Kidney (tissue), 13 donors: ENCODE measurements at regions not wholly inside any gene's neighbourhood (a gene's known extent, or its start where the extent isn't known, plus 50 kb on each side); places are given as distances from the start of the nearest gene placed in this dataset.
"Not testable (repeated sequence)": the region's sequence is repeated elsewhere in the genome, so short reads cannot be mapped to it uniquely, and the experiment has no call there.

Source experiments
- DNase-seq, 5 donors: peaks; one replicate each; pipeline ENCODE4 v3.0.0-alpha.2; 2013 to 2020
- FAIRE-seq: peaks from 2 replicates; lab custom pipeline; 2012; peaks lifted over from hg19 to GRCh38; lab: Jason Lieb, UNC
- H3K27ac ChIP-seq, 2 donors: one replicate each; pipeline ENCODE4 v1.7.0; 2013; ENCODE audit warnings: low read depth in 2 of 2, low read length in 2 of 2, inconsistent platforms in 1 of 2
- H3K27me3 ChIP-seq: one replicate; pipeline ENCODE4 v1.7.1; 2013; ENCODE audit warnings: low read length, inconsistent platforms; ENCODE audit not compliant: control insufficient read depth, insufficient read depth
- H3K36me3 ChIP-seq, 3 donors: one replicate each; pipeline versions ENCODE4 v1.7.0 to v1.7.1; 2013; ENCODE audit warnings: low read length in 3 of 3, control low read depth in 1 of 3, inconsistent platforms in 1 of 3; ENCODE audit not compliant: insufficient read depth in 3 of 3, control insufficient read depth in 2 of 3
- H3K4me1 ChIP-seq, 3 donors: one replicate each; pipeline versions ENCODE4 v1.7.0 to v1.7.1; 2013; ENCODE audit warnings: low read length in 3 of 3, inconsistent platforms in 1 of 3, low read depth in 1 of 3; ENCODE audit not compliant: control insufficient read depth in 2 of 3, insufficient read depth in 2 of 3
- H3K4me3 ChIP-seq, 3 donors: one replicate each; pipeline versions ENCODE4 v1.7.0 to v1.8.1; 2013; ENCODE audit warnings: low read length in 3 of 3, control low read depth in 1 of 3, inconsistent platforms in 1 of 3
- H3K9ac ChIP-seq, 3 donors: one replicate each; pipeline versions ENCODE4 v1.7.0 to v1.7.1; 2013; ENCODE audit warnings: low read length in 3 of 3, control low read depth in 1 of 3, inconsistent platforms in 1 of 3
- H3K9me3 ChIP-seq, 3 donors: one replicate each; pipeline versions ENCODE4 v1.7.0 to v1.7.1; 2013; ENCODE audit warnings: low read length in 3 of 3, control low read depth in 1 of 3, inconsistent platforms in 1 of 3; ENCODE audit not compliant: control insufficient read depth in 2 of 3, insufficient read depth in 1 of 3
- CTCF ChIP-seq: IDR thresholded peaks from 3 replicates; pipeline ENCODE4 v1.5.1; 2012; ENCODE audit warnings: mild to moderate bottlenecking, moderate library complexity, borderline replicate concordance; ENCODE audit not compliant: insufficient read depth; ENCODE audit errors: extremely low read depth
- intact Hi-C: fragments of 100-400 bp; cut with DNase I; formaldehyde crosslinking; loops from one replicate; pipeline ENCODE4 v1.11.1; 2022
- donor health status: control.
- donor health status: control.
- donor health status: control.
- donor health status: control.
- donor health status: control.
- donor health status: DM: yes; HTN: yes; CAD: no.
- donor health status: Normal renal cell carcinoma (clear cell type).

- FAIRE-seq, DNase-seq, H3K9me3 ChIP-seq, H3K27me3 ChIP-seq, H3K4me1 ChIP-seq, H3K9ac ChIP-seq, intact Hi-C loops, H3K27ac ChIP-seq, H3K4me3 ChIP-seq, H3K36me3 ChIP-seq: not testable (repeated sequence)
Observed at GRCh38 chr17:28266926-28267719, 51.9 kb upstream of the TMEM97 start.

GRCh38 chr17:28267720-28268609 is 51.0 kb upstream of the TMEM97 start:
- Histone ChIP-seq H3K9me3 (peaks cover 0 to 3% (median 0%) of the 10 kb centered on the region in 3 donors), H3K4me3 (no peak overlapping the region), H3K27ac (no peak overlapping the region), H3K4me1 (no peaks in the 10 kb centered on the region), H3K9ac (no peak overlapping the region), H3K27me3 (no peaks in the 10 kb centered on the region), H3K36me3 (no peaks in the 10 kb centered on the region)
- no peak for TF ChIP-seq CTCF
- DNase-seq (no peak), FAIRE-seq (no peak)
- intact Hi-C loops, result no loop called here

GRCh38 chr17:28268610-28269313 is 50.2 kb upstream of the TMEM97 start:
- intact Hi-C loops, result no loop called here
- no peaks in the 10 kb centered on the region for H3K27me3 ChIP-seq
- H3K9me3 ChIP-seq, result no peaks in the 10 kb centered on the region
- no peak overlapping the region for H3K4me3 ChIP-seq
- no peak for TF ChIP-seq CTCF
- no peaks in the 10 kb centered on the region for H3K36me3 ChIP-seq
- FAIRE-seq (no peak), DNase-seq (no peak)
- H3K4me1 ChIP-seq, result no peaks in the 10 kb centered on the region
- no peak overlapping the region for H3K9ac ChIP-seq
- no peak overlapping the region for H3K27ac ChIP-seq
